ENCODE measurements at regions not wholly inside any gene's neighbourhood (a gene's known extent, or its start where the extent isn't known, plus 50 kb on each side); places are given as distances from the start of the nearest gene placed in this dataset.

GRCh38 chr14:40098468-40098867 is 666.2 kb upstream of the FBXO33 start:
- ATAC-seq (ENCODE audit: low FRiP score), result no peak
- TF ChIP-seq CTCF (IDR thresholded peaks at IDR 0.05), result no peak
- DNase-seq (ENCODE audit: low spot score), result no peak

GRCh38 chr14:40096968-40097367 is 664.7 kb upstream of the FBXO33 start:
- no peak for ATAC-seq (ENCODE audit: low FRiP score)
- no peak for DNase-seq (ENCODE audit: low spot score)
- no peak for TF ChIP-seq CTCF (IDR thresholded peaks at IDR 0.05)

GRCh38 chr14:40093800-40094199 is 661.6 kb upstream of the FBXO33 start:
- DNase-seq (ENCODE audit: low spot score) (no peak), ATAC-seq (ENCODE audit: low FRiP score) (no peak)
- no peak for TF ChIP-seq CTCF (IDR thresholded peaks at IDR 0.05)

- DNase-seq (ENCODE audit: low spot score), result no peak
- ATAC-seq (ENCODE audit: low FRiP score), result no peak
- no peak for TF ChIP-seq CTCF (IDR thresholded peaks at IDR 0.05)
Measured at GRCh38 chr14:40074169-40074568, 641.9 kb upstream of the FBXO33 start.

- TF ChIP-seq CTCF (IDR thresholded peaks at IDR 0.05), result no peak
- ATAC-seq (ENCODE audit: low FRiP score), result no peak
- DNase-seq (ENCODE audit: low spot score), result no peak
Measured at GRCh38 chr14:40072175-40072574, 639.9 kb upstream of the FBXO33 start.

GRCh38 chr14:40058901-40059897 is 627.0 kb upstream of the FBXO33 start:
- no peak for ATAC-seq (ENCODE audit: low FRiP score)
- no peak for TF ChIP-seq CTCF (IDR thresholded peaks at IDR 0.05)
- no peak for DNase-seq (ENCODE audit: low spot score)

GRCh38 chr14:40053416-40053815 is 621.2 kb upstream of the FBXO33 start:
- ATAC-seq (ENCODE audit: low FRiP score) (no peak), DNase-seq (ENCODE audit: low spot score) (no peak)
- TF ChIP-seq CTCF (IDR thresholded peaks at IDR 0.05), result no peak
